ENCODE measurements at regions not wholly inside any gene's neighbourhood (a gene's known extent, or its start where the extent isn't known, plus 50 kb on each side); places are given as distances from the start of the nearest gene placed in this dataset.

- TF ChIP-seq, protein P1, sequence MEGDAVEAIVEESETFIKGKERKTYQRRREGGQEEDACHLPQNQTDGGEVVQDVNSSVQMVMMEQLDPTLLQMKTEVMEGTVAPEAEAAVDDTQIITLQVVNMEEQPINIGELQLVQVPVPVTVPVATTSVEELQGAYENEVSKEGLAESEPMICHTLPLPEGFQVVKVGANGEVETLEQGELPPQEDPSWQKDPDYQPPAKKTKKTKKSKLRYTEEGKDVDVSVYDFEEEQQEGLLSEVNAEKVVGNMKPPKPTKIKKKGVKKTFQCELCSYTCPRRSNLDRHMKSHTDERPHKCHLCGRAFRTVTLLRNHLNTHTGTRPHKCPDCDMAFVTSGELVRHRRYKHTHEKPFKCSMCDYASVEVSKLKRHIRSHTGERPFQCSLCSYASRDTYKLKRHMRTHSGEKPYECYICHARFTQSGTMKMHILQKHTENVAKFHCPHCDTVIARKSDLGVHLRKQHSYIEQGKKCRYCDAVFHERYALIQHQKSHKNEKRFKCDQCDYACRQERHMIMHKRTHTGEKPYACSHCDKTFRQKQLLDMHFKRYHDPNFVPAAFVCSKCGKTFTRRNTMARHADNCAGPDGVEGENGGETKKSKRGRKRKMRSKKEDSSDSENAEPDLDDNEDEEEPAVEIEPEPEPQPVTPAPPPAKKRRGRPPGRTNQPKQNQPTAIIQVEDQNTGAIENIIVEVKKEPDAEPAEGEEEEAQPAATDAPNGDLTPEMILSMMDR (IDR thresholded peaks at IDR 0.05): no peak
- no peak for TF ChIP-seq EZH2phosphoT487 (IDR thresholded peaks at IDR 0.05)
Measured at GRCh38 chr13:53749306-53749705, 720.7 kb downstream of the OLFM4 start.
